Left renal pelvis (tissue), 4 donors: ENCODE measurements at regions not wholly inside any gene's neighbourhood (a gene's known extent, or its start where the extent isn't known, plus 50 kb on each side); places are given as distances from the start of the nearest gene placed in this dataset.

Experiments used
- DNase-seq, 4 donors: peaks; one replicate each; pipeline ENCODE4 v3.0.0-alpha.2; 2013; ENCODE audit warnings: low read depth in 4 of 4, low spot score in 3 of 4

GRCh38 chr9:23287390-23287789 is 538.6 kb downstream of the ELAVL2 start:
- DNase-seq, result no peak

- no peak for DNase-seq
Measured at GRCh38 chr9:23288545-23288944, 537.5 kb downstream of the ELAVL2 start.

- DNase-seq, result no peak
Measured at GRCh38 chr9:23290973-23291372, 535.1 kb downstream of the ELAVL2 start.

GRCh38 chr9:23302281-23302680 is 523.8 kb downstream of the ELAVL2 start:
- no peak for DNase-seq

- no peak for DNase-seq
Measured at GRCh38 chr9:23306731-23307130, 519.3 kb downstream of the ELAVL2 start.

- no peak for DNase-seq
Measured at GRCh38 chr9:23307731-23308513, 518.1 kb downstream of the ELAVL2 start.

GRCh38 chr9:23309800-23310199 is 516.2 kb downstream of the ELAVL2 start:
- no peak for DNase-seq

GRCh38 chr9:23314247-23314646 is 511.8 kb downstream of the ELAVL2 start:
- no peak for DNase-seq

- no peak for DNase-seq
Measured at GRCh38 chr9:23319092-23319491, 506.9 kb downstream of the ELAVL2 start.

GRCh38 chr9:23321049-23321448 is 505.0 kb downstream of the ELAVL2 start:
- DNase-seq, result no peak

GRCh38 chr9:23322392-23322791 is 503.6 kb downstream of the ELAVL2 start:
- DNase-seq, result no peak

GRCh38 chr9:23324511-23324910 is 501.5 kb downstream of the ELAVL2 start:
- DNase-seq, result no peak

GRCh38 chr9:23326597-23326996 is 499.4 kb downstream of the ELAVL2 start:
- no peak for DNase-seq

- DNase-seq, result no peak
Measured at GRCh38 chr9:23341346-23341745, 484.7 kb downstream of the ELAVL2 start.

- DNase-seq, result no peak
Measured at GRCh38 chr9:23342291-23342690, 483.7 kb downstream of the ELAVL2 start.

- DNase-seq, result no peak
Measured at GRCh38 chr9:23343226-23343625, 482.8 kb downstream of the ELAVL2 start.

- no peak for DNase-seq
Measured at GRCh38 chr9:23361096-23361495, 464.9 kb downstream of the ELAVL2 start.

- no peak for DNase-seq
Measured at GRCh38 chr9:23372703-23373102, 453.3 kb downstream of the ELAVL2 start.

GRCh38 chr9:23375511-23375910 is 450.5 kb downstream of the ELAVL2 start:
- DNase-seq, result no peak

- DNase-seq, result no peak
Measured at GRCh38 chr9:23379842-23380241, 446.2 kb downstream of the ELAVL2 start.

GRCh38 chr9:23380821-23381220 is 445.2 kb downstream of the ELAVL2 start:
- DNase-seq, result no peak

- DNase-seq, result no peak
Measured at GRCh38 chr9:23382418-23382817, 443.6 kb downstream of the ELAVL2 start.

- no peak for DNase-seq
Measured at GRCh38 chr9:23394189-23394588, 431.9 kb downstream of the ELAVL2 start.
